ENCODE measurements at regions not wholly inside any gene's neighbourhood (a gene's known extent, or its start where the extent isn't known, plus 50 kb on each side); places are given as distances from the start of the nearest gene placed in this dataset.

DNA sequence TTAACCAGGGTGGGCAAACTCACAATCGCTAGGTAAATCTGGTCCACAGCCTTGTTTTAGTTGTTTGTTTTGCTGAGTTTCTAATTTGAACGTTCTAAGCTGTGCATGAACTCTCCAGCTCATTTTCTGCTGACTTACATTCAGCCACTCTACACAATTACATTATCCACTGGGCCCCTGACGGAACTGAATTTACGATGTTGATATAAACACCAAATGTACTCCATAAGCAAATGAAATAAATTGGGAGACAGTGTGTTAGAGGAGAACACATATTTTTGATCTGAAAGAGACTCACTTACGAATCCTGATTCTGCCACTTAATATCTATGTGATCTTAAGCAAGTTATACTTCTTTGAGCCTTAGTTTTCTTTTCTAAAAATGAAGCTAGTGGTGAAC, 393.4 kb downstream of the ZNF608 start:
- no peak for DNase-seq

DNA sequence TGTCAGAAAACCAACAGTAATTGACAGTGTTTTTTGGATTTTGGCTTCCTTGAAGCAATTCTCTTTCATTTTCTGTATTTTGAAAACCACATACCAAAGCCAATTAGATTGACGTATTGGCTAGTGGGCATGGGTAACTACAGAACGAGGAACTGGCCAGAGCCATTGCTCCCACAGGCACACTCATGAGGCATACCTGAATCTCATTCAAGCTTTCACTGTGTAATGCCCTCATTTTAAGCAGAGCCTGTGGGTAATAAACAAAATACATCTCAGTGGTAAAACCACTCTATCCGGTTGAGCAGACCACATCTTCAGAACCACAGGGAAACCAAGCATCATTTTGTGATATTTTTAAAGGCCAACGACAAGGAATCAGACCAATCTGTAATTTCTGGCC, 394.1 kb downstream of the ZNF608 start:
- DNase-seq, result no peak

DNA sequence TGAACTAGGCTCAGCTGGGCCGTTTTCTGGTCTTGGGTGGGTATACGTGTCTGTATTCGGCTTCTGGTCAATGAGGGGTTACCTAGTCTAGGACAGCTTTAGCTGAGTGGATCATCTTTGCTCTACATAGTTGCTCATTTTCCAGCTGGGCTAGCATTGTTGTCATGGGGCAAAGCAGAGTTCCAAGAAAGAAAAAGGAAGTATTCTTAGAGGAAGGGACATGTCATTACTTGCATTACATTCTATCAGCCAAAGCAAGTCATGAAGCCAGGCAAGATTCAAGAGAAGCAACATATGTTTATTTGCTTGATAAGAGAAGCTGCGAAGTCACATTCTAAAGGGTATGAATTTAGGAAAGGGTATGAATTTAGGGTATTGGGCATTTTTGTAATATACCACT, 396.5 kb downstream of the ZNF608 start:
- peak in 1 of 2 donors; percentile 0 for DNase-seq

DNA sequence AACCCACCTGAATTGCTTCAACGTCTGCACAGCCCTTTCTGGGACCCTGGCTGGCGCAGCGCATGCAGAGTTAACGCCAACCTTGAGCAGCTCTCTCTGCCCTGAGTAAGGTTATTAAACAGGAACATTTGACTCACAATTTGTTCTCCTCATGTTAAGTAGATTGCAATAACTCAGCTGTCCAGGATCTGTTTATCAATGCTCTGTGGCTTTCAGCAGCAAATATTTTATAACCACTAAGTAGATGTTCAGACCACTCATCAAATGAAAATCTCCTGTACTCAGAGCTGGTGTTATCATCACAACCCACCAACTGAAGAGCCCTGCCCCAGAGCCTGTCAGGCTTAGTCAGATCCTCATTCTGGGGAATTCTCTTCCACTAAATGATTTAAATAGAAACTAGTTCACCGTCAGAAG, 403.0 kb downstream of the ZNF608 start:
- no peak for DNase-seq

DNA sequence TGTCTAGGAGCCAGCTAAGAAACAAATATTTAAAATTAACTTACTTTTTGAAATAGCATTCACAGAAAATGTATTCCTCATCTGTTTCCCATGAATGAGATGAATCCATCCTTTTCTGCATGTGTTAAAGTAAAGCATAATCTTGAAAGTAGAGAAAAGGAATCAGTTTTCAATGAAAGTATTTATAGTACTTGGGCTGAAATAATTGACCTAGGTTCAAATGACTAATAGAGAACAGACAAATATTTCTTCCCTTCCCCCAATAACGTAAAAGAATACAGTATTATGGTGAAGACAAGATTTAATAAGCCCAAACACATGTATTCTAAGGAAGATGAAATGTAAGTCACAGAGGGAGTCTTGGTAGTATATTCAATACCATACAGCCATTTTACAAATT, 403.5 kb downstream of the ZNF608 start:
- no peak for DNase-seq

DNA sequence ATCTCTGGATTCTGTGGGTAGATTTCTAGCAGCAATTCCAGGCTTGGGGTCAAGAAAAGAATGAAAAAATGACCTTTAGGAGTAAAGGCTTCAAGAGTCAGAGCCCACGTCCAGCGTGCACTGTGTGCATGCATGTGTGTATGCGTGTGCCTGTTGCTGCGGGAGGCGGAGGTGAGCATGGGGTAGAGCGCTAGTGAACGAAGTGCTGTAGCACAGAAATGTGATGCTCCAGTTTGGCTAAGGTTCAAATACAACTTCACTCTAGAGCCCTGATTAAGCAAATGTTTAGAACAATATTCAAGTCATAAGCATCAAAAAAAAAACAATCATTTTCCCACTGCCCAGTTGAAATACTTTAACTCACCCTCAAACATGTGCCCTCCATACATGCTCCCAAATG, 403.9 kb downstream of the ZNF608 start:
- DNase-seq, result no peak

DNA sequence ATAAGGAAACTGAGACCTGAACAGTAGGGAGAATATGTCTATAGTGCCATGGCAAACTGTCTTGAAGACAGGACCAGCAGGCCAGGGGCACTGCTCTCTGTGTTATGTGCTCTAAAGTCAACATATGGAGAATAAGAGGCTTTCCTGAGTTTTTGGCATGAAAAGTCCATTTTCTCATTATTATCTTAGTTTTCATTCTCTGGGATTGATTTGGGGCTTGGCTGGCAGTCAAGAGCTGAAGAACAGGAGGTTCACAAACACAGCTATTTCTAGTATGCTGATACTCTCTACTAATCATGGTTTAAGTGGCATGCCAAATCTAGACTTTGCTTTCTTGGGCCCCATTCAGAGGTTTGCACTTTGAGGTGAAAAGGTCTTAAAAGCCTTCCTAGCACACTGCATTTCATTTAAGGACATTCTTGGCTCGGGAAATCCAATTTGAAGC, 404.4 kb downstream of the ZNF608 start:
- no peak for DNase-seq

DNA sequence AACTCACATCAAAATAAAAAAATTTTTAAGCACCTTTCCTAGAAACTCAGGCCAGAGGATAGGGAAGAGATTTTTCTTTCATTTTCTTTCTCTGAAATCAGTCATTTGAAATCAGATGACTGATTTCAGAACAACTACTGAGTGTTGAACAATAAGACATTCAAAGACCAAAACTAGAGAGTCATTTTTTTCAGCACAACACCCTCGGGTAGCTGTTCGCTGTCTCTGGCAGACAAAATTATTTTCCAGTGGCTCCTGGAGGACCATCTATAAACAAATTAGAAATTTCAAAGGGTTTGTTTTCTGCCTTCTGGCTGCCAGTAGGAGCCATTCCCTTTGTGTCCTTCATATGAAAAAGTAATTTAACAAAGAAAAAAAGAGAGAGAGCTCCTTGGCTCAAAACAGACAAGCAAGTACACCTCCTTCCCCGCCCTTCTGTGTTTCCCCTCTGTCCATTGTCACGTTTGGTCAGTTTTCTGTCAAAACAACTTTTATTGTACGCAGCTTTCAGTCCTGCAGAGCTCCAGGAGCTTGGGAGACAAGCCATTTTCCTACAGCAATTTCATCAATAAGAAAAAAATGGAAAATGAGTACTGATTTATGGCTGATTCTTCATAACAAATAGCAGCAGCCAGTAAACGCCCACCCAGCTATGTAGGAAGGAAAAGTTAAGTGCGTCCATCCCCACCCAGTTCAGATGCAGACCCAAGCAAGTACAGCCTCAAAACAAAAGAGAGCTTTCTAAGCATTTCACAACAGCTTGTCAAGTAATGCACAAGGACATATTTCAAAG, 405.2 kb downstream of the ZNF608 start:
- DNase-seq, result no peak

DNA sequence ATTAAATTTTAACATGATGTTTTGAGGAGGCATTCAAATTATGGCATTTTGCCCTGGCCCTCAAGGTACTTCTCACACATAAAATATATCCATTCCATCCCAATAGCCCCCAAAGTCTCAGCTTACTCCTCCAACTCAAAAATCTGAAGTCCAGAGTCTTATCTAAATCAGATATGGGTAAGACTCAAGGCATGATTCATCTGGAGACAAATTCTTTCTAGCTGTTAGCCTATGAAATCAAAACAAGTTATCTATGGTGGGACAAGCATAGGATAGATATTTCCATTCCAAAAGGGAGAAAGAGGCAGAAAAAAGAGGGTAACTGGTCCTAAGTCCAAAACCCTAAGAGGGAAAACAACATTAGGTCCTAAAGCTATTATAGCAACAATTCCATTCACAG, 408.4 kb downstream of the ZNF608 start:
- no peak for DNase-seq

DNA sequence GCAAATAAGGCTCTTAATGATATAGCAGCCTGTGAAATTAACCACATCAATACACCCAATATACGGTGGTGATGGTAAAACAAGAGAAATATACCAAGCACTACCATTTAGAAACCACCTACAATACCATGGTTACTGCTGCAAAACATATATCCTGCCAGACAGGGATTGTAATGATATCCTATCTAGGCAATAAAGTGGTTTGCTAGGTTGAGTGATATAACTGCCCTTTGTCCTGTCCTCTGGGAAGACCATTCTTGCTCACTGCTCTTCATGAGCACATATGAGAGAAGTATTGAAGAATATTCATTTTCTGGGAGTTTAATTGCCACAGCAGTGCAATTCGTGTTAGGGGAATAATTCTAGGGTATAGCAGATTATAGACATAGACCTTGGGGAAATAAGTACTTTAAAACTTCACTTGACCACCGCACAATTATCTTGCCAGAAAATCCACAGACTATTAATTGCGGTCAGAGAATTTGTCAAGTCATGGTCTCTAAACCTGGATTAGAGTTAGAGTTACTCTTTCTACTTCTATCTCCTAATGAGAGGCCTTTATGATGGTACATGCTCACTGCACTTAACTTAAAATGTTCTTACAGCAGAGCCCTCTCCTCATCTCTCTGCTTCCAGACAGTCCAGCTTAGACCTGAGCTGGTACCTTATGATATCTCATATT, 413.0 kb downstream of the ZNF608 start:
- no peak for DNase-seq

DNA sequence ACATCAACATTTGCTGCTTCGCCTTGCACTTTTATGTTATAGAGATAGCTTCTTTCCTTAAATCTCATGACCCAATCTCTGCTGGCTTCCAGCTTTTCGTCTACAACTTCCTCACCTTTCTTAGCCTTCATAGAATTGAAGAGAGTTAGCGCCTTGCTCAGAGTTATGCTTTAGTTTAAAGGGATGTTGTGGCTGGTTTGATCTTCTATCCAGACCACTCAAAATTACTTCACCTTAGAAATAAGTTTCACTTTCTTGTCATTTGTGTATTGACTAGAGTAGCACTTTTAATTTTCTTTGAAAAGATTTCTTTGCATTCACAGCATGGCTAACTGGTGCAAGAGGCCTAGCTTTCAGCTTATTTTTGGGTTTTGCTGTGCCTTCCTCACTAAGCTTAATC, 414.2 kb downstream of the ZNF608 start:
- no peak for DNase-seq

DNA sequence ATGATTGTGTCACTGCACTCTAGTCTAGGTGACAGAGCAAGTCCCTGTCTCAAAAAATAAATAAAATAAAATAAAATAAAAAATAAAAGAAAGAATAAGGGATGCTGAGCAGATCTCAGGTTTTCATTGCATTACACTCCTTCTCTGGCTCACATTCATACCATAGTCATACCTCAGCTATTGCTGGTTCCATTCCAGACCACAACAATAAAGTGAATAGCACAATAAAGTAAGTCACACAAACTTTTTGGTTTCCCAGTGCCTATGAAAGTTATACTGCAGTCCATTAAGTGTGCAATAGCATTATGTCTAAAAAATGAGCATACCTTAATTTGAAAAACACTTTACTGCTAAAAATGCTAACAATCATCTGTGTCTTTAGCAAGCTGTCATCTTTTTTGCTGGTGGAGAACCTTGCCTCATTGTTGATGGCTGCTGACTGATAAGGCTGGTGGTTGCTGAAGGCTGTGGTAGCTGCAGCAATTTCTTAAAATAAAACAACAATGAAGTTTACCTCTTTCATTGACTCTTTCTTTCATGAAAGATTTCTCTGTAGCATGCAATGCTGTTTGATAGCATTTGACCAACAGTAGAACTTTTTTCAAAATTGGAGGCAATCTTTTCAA, 415.7 kb downstream of the ZNF608 start:
- DNase-seq, result no peak

DNA sequence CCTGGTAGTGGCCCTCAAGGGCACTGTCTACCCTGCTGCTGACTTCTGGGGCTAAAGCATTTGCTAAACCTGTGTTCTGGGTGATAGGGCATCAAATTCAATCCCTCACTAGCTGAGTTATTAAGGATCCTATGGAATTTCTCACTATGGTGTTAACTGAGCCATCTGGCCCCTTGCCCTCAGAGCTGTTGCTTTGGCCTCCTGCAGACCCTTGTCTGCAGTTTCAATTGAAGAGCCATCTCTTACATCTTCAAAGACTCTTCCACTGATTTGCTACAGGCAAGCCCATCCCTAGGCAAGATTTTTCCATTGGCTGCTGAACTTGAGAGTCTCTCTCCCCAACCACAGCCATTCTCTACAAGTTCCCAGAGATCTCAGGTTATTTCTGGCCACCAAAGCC, 418.2 kb downstream of the ZNF608 start:
- no peak for DNase-seq

DNA sequence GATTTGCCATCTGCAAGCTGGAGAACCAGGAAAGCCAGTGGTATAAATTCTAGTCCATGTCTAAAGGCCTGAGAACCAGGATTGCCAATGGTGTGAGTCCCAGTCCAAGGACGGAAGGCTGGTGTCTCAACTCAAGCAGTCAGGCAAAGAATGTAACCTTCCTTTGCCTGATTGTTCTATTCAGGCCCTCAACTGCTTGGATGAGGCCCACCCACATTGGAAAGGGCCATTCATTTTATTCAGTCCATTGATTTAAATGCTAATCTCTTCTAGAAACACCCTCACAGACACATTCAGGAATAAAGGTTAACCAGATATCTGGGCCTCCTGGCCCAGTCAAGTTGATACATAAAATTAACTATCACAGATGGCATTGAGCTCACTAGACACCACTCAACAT, 427.8 kb downstream of the ZNF608 start:
- DNase-seq, result no peak

DNA sequence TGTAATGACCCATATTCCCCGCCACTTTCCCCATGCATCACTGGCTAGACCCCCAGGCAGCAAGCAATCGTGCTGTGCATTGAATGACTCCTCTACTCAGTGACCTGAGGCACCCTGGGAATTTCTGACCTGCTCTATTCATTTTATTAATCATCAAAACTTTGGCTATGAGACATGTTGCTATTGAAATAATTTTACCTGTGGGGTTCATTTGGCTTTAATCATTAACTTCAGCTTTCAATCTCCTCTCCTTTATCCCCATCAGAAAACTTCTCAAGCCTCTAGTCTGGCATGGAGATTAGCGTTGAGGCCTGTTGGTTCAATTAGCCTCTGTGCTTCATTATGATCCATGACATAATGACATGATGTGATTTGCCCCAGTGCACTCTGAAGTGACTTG, 429.0 kb downstream of the ZNF608 start:
- no peak for DNase-seq

DNA sequence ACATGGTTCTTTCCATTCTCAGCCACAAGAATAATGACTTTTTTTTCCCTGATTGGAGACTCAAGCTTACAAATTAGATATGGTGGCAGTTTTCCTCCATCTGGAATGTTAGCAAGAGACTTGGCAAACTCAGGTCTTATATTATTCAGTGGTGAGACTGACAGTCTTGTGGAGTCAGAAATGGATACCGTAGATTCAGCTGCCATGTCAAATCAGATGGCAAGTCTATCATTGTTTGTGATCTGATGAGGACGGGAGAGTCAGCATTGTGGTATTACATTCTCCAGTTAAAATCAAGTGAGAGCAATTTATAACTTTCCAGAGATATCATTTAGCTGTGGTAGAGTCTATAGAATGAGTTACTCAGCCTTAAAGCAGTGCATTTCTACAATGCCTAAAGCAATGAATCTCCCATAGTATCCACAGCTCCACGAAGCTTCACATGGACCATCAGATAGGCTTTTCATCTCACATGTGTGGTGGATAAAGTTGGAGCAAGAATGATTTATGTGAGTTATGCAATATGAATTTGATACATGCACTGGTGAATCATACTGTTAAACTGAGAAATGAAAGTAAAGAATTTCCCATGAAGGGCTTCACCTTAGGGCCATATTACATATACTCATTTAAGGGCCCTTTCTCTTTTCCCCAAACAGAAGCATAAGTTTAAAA, 430.6 kb downstream of the ZNF608 start:
- DNase-seq, result no peak

DNA sequence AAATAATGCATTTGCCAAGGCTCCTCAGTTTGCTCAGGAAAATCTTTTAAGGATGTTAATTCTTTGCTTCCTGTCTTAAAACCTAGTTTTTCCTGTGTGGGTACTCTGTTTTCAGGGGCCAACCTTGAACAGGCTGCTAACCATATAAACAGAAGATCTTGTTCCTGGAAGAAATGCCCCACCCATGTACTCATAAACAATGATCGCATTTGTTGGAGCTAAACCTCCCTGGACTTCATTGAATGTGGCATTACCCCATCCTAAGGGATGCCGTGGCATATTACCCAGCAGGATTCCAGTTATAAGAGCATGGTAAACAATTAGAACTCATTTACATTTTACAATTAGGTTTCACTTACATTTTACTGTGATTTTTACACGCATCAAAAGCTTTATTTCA, 436.0 kb downstream of the ZNF608 start:
- DNase-seq, result no peak

DNA sequence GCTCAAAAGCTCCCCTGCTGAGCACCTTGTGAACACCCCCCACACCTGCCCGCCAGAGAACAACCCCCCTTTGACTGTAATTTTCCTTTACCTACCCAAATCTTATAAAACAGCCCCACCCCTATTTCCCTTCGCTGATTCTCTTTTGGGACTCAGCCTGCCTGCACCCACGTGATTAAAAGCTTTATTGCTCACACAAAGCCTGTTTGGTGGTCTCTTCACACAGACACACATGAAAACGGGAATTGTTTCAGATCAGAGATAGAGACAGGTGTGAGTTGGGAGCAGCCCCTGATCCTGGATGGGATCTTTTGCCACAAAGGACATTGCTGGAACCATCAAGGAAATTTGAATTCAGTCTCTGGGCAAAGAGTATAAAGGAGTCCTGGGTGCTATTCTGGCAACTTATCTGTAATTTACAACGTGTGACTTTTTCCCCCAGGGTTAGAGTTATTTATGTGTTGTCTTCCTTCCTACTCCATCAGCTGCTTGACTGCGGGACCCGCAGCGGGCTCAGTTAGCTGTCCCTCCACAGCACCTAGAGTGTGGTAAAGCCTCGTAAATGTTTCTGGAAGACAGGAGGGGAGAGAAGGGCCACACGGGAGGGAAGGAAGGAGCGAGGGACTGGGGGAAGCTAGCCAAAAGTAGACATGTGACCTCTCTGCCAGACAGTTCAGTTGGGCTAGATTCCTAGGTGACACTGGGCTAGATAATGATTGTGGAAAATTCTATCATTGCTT, 437.0 kb downstream of the ZNF608 start:
- no peak for DNase-seq

DNA sequence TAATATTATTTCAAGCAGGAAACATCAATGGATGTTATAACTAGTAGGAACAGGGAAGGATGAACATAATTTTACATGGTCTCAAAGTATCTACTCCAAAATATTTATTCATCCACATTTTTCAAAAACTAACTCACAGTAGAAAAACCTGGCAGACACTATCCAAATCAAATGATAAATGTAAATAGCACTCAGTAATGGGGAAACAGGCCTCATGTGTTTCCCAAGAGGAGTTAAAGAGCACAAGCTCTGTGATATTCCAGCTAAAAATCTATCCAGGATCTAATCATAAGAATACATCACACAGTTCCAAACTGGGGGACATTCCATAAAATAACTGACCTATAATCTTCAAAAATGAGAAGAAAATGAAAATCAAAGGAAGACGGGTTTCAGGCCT, 443.1 kb downstream of the ZNF608 start:
- DNase-seq, result no peak

DNA sequence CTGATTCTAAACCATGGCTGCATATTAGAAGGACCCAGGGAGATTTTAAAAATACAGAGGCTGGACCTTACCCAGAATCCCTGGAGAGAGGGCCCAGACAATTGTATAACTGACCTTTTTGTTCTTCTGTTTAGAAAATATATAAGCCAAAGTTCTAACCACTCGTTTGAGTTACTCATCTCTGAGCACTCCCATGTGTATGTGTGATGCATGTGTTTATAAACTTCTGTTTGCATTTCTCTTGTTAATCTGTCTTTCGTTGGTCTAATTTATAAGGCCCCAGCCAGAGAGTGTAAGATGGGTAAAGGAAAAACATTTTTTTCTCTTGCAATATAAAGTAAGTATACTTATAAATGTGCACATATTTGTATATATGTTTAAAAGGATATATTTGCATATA, 443.9 kb downstream of the ZNF608 start:
- DNase-seq, result no peak

DNA sequence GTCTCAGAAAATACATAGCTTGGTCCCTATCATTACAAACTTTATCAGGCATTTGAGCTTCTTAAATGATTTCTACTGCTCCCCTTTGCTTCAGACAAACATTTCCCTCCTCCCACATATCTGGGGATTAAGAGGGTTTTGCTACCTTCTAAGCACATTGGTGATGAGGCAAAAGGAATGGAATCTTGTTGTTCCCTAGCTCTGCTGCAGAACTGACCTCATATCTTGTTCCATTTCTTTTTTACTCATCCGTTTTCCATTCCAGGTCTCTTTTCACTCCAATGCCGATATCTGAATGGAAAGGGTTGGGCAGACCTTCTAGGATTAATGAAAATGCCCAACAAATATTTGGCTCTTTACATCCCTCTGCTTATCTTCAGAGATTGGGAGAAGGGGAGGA, 444.6 kb downstream of the ZNF608 start:
- no peak for DNase-seq

DNA sequence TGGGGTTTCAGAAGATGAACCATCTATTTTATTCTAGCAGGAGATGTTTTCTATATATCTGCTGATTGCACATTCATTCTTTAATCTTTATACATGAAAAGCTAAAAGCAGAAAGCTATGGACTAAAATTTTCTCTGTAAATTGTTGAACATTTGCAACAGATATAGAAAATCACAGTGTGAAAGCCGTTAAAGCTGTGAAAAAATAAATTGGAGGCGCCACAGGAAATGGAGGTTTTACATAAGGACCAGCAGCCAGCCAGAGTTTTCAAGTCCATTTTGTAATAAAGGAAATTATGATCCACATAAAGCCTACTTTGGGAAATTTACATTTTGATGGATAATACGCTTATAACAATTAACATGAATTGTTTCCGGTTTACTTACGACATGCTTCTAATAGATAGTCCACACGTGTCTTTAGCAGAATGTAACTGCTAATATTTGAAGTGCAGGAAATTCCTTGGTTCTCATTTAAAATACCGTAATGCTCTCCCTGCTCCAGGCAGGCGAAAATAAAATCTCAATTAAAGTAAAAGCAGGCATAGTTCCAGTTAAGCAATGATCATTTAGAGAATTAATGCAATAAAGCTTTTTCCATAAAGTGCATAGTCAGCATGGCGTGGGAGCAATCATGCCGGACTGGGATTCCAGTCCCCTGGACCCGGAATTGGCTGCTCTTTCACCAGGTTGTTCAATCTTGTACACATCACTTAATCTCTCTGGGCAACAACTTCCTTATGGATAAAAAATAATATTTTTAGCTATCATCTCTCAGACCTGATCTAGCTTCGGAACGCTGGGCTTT, 445.4 kb downstream of the ZNF608 start:
- DNase-seq, result no peak

Measured in inflammatory macrophage (primary cell).